ENCODE measurements at regions not wholly inside any gene's neighbourhood (a gene's known extent, or its start where the extent isn't known, plus 50 kb on each side); places are given as distances from the start of the nearest gene placed in this dataset.

DNA sequence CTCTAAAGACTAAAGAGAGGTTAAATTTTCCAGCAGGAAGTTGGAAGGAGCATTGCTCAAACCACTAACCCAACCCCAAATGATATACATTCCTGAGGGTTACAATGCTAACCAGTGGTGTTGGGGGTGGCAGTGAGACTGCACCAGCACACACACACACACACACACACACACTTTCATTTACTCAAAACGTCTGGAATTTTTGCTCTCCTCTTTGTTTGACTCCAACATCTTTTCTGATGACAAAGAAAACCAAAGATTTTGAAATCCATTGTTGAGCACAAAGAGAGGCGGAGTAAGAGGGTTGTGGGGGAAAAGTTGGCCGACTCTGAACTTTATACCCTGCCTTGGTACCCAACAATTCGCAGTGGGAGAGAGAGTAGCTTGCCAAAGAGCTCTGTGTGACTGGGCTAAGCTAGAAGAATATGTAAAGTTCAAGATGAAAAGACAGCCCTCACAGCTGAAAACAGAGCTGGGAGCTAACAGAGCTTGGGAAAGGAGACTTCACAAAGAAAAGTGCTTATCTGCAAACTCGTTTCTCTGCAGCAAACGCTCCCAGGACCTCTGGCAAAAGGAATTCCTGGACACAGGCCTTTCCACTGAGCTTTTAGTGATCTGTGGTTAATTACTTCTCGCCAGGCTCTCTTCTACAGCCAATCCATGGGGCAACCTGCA lies 426.0 kb upstream of the CDH11 start:
- TF ChIP-seq, protein P1, sequence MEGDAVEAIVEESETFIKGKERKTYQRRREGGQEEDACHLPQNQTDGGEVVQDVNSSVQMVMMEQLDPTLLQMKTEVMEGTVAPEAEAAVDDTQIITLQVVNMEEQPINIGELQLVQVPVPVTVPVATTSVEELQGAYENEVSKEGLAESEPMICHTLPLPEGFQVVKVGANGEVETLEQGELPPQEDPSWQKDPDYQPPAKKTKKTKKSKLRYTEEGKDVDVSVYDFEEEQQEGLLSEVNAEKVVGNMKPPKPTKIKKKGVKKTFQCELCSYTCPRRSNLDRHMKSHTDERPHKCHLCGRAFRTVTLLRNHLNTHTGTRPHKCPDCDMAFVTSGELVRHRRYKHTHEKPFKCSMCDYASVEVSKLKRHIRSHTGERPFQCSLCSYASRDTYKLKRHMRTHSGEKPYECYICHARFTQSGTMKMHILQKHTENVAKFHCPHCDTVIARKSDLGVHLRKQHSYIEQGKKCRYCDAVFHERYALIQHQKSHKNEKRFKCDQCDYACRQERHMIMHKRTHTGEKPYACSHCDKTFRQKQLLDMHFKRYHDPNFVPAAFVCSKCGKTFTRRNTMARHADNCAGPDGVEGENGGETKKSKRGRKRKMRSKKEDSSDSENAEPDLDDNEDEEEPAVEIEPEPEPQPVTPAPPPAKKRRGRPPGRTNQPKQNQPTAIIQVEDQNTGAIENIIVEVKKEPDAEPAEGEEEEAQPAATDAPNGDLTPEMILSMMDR (IDR thresholded peaks at IDR 0.05) = no peak
- TF ChIP-seq POLR2A (IDR thresholded peaks at IDR 0.05) = no peak
- intact Hi-C loops (cut with DNase I; ENCODE audit: low total_unique reads) = no loop called here
- no peaks in the 10 kb centered on the region for H3K27me3 ChIP-seq
- no peak overlapping the region for H3K4me3 ChIP-seq
- H3K27ac ChIP-seq = no peak overlapping the region
- DNase-seq = no peak
- H3K9me3 ChIP-seq = no peaks in the 10 kb centered on the region
- no peaks in the 10 kb centered on the region for H3K4me1 ChIP-seq
- H3K36me3 ChIP-seq = no peaks in the 10 kb centered on the region

DNA sequence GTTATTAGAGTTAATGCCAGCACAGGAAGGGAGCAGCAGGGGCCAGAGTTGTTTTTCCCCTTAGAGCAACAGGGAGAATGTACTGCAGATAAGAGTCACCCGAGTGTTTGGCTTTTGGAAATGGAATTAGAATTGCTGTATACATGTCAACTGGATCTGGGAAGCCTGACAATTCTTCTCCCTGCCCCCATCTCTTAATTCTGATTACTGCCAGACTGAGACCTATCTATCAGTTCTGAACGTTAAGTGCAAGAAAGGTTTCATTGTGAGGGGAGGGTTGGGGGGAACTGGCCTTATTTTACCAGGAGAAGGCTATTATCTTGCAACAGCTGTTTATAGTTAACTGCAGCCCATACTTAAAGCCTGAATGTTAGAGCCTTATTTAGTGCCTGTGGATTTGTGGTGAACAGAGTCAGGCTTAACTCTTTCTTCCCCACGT lies 424.5 kb upstream of the CDH11 start:
- Histone ChIP-seq H3K36me3 (no peaks in the 10 kb centered on the region), H3K4me3 (no peak overlapping the region), H3K9me3 (no peaks in the 10 kb centered on the region), H3K4me1 (no peaks in the 10 kb centered on the region), H3K27ac (no peak overlapping the region), H3K27me3 (no peaks in the 10 kb centered on the region)
- no peak for DNase-seq
- intact Hi-C loops (cut with DNase I; ENCODE audit: low total_unique reads) = no loop called here
- TF ChIP-seq, protein P1 (IDR thresholded peaks at IDR 0.05) = no peak
- TF ChIP-seq POLR2A (IDR thresholded peaks at IDR 0.05) = no peak

DNA sequence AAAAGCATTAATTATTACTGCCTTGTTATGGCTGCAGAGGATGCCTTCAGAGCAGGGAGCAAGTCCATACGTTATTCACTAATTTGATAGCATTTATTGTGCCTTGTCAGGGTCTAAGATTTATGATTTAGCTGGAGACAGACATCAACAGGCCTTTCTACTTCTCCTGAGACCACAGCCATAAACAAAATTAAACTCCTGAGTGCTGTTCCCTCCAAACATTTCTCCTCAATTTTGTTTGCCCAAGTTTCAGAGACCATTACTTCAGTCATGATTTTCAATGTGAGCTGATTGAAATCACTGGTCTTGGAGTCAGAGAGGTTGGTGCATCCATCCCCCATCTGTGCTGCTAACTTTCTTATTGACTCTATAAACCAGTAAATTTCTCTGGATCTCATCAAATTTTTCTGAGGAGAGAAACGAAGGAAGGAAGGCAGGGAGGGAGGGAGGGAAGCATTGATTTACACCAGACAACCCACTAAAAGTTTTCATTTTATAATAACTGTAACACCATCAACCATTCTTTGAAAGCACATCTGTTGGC lies 423.6 kb upstream of the CDH11 start:
- H3K27me3 ChIP-seq = no peaks in the 10 kb centered on the region
- H3K9me3 ChIP-seq = no peaks in the 10 kb centered on the region
- no peaks in the 10 kb centered on the region for H3K36me3 ChIP-seq
- H3K4me1 ChIP-seq = no peaks in the 10 kb centered on the region
- no peak overlapping the region for H3K27ac ChIP-seq
- H3K4me3 ChIP-seq = no peak overlapping the region
- TF ChIP-seq, protein P1 (IDR thresholded peaks at IDR 0.05) = no peak
- TF ChIP-seq POLR2A (IDR thresholded peaks at IDR 0.05) = no peak
- intact Hi-C loops (cut with DNase I; ENCODE audit: low total_unique reads) = no loop called here
- DNase-seq = no peak

DNA sequence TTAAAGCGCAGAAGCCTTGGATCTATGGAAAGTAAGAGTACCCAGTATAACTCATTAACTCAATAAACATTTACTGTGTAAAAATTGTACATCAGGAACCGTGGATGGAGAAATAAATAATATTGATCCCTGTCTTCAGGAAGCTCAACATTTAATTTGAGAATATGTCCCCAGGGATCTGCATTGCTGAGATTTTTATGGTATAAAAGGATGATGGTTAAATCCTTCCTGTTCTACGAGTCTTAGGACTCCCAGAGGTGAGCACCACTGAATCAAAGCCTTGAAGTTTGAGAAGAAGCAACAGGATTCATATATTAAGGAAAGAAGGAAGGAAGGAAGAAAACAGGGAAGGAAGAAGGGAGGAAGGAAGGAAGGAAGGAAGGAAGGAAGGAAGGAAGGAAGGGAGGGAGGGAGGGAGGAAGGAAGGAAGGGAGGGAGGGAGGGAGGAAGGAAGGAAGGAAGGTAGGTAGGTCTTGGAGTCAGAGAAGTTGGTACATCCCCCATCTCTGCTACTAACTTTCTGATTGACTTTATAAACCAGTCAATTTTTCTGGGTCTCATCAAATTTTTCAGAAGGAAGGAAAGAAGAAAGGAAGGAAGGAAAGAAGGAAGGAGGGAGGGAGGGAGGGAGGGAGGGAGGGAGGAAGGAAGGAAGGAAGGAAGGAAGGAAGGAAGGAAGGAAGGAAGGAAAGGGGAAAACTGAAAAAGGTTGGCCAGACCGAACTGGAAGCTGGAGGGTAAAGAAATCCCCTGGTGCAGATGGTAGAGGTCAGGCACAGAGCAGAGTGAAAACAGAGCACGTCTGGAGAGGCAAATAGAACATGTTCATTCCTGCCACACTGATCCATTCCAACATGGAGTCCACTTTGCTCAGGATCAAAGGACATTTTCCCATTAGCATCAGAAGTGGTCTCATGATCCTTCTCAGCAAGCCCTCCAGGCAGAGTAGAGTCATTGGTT lies 422.2 kb upstream of the CDH11 start:
- Histone ChIP-seq H3K27me3 (no peaks in the 10 kb centered on the region), H3K36me3 (no peaks in the 10 kb centered on the region), H3K27ac (no peak overlapping the region), H3K9me3 (no peaks in the 10 kb centered on the region), H3K4me3 (no peak overlapping the region), H3K4me1 (no peaks in the 10 kb centered on the region)
- intact Hi-C loops (cut with DNase I; ENCODE audit: low total_unique reads) = no loop called here
- TF ChIP-seq, protein P1 (IDR thresholded peaks at IDR 0.05) = no peak
- no peak for TF ChIP-seq POLR2A (IDR thresholded peaks at IDR 0.05)
- DNase-seq = no peak

DNA sequence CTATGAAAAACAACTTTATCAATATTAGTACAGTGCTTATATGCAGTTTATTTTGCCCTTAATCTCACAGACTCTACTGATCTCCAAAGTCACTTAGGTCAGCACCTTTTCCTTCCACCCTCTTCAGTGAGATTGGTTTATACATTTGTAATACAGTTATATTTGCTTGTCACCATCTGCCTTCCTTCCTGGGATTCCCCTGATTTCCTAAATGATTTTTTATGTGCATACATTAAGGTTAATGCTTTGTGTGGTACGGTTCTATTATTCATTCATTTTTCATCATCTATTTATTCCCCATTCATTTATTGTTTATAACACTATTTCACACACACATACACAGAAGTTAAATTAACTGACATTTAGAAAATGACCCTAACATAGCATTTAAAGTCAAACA lies 419.8 kb upstream of the CDH11 start:
- TF ChIP-seq POLR2A (IDR thresholded peaks at IDR 0.05) = no peak
- TF ChIP-seq, protein P1 (IDR thresholded peaks at IDR 0.05) = no peak
- no peaks in the 10 kb centered on the region for H3K36me3 ChIP-seq
- no peak overlapping the region for H3K27ac ChIP-seq
- no peak overlapping the region for H3K4me3 ChIP-seq
- H3K4me1 ChIP-seq = no peaks in the 10 kb centered on the region
- H3K27me3 ChIP-seq = no peaks in the 10 kb centered on the region
- no peak for DNase-seq
- H3K9me3 ChIP-seq = no peaks in the 10 kb centered on the region
- intact Hi-C loops (cut with DNase I; ENCODE audit: low total_unique reads) = no loop called here

Data from uterus (tissue), 3 donors.